Liver (tissue), 8 donors: ENCODE measurements at regions not wholly inside any gene's neighbourhood (a gene's known extent, or its start where the extent isn't known, plus 50 kb on each side); places are given as distances from the start of the nearest gene placed in this dataset.

ENCODE experiments used
- DNase-seq: peaks from one replicate; pipeline ENCODE4 v3.0.0-alpha.2; 2017; ENCODE audit warnings: low spot score
- H3K27ac ChIP-seq, 2 donors: one replicate each; pipeline ENCODE4 v1.7.0; 2013; ENCODE audit warnings: inconsistent platforms in 2 of 2, low read length in 2 of 2, control low read depth in 1 of 2, low read depth in 1 of 2, mild to moderate bottlenecking in 1 of 2
- H3K27me3 ChIP-seq, 4 donors: one replicate each; pipeline versions ENCODE4 v1.6.1 to v1.7.0; 2013; ENCODE audit warnings: low read length in 3 of 4, inconsistent platforms in 1 of 4, mild to moderate bottlenecking in 1 of 4, moderate library complexity in 1 of 4; ENCODE audit not compliant: control insufficient read depth in 4 of 4, insufficient read depth in 4 of 4
- H3K36me3 ChIP-seq, 4 donors: one replicate each; pipeline versions ENCODE4 v1.6.1 to v1.7.0; 2013; ENCODE audit warnings: low read length in 3 of 4, mild to moderate bottlenecking in 3 of 4, low read depth in 1 of 4, moderate library complexity in 1 of 4; ENCODE audit not compliant: control insufficient read depth in 4 of 4, insufficient read depth in 3 of 4
- H3K4me1 ChIP-seq, 4 donors: one replicate each; pipeline versions ENCODE4 v1.6.1 to v1.7.0; 2013; ENCODE audit warnings: low read length in 3 of 4, mild to moderate bottlenecking in 3 of 4, moderate library complexity in 1 of 4; ENCODE audit not compliant: control insufficient read depth in 4 of 4, insufficient read depth in 4 of 4
- H3K4me3 ChIP-seq, 3 donors: one replicate each; pipeline versions ENCODE4 v1.6.1 to v1.7.0; 2013; ENCODE audit warnings: low read length in 3 of 3, control low read depth in 1 of 3, low read depth in 1 of 3, mild to moderate bottlenecking in 1 of 3
- H3K9ac ChIP-seq, 2 donors: one replicate each; pipeline ENCODE4 v1.7.0; 2013; ENCODE audit warnings: low read length in 2 of 2, mild to moderate bottlenecking in 2 of 2, moderate library complexity in 2 of 2, control low read depth in 1 of 2, low read depth in 1 of 2
- H3K9me3 ChIP-seq, 4 donors: one replicate each; pipeline versions ENCODE4 v1.6.1 to v1.7.0; 2013; ENCODE audit warnings: low read length in 3 of 4; ENCODE audit not compliant: control insufficient read depth in 4 of 4
- CTCF ChIP-seq: fragments of 150-350 bp; IDR thresholded peaks from 2 replicates; pipeline ENCODE4 v1.5.1; 2017; ENCODE audit warnings: improper control_type of control experiment, low read depth, low read length; ENCODE audit not compliant: missing input control
- EGR1 ChIP-seq, 2 donors: IDR thresholded peaks; 2 replicates each; pipeline ENCODE4 v1.6.1; 2016 to 2018; ENCODE audit warnings: antibody characterized with exemption in 2 of 2, low read depth in 2 of 2
- FOXA1 ChIP-seq: IDR thresholded peaks from 2 replicates; pipeline ENCODE4 v1.6.1; 2016; ENCODE audit warnings: antibody characterized with exemption
- FOXA2 ChIP-seq: IDR thresholded peaks from 2 replicates; pipeline ENCODE4 v1.6.1; 2016; ENCODE audit warnings: antibody characterized with exemption
- GABPA ChIP-seq, 2 donors: IDR thresholded peaks in 1 of 2; conservative IDR thresholded peaks in 1 of 2; 2 replicates each; pipeline ENCODE4 v1.6.1; 2016; ENCODE audit warnings: antibody characterized with exemption in 2 of 2, mild to moderate bottlenecking in 1 of 2, moderate library complexity in 1 of 2
- HNF4A ChIP-seq, 2 donors: conservative IDR thresholded peaks; 2 replicates each; pipeline ENCODE4 v1.6.1; 2016; ENCODE audit warnings: antibody characterized with exemption in 2 of 2, mild to moderate bottlenecking in 2 of 2
- HNF4G ChIP-seq: IDR thresholded peaks from 2 replicates; pipeline ENCODE4 v1.6.1; 2016; ENCODE audit warnings: antibody characterized with exemption
- JUND ChIP-seq, 2 donors: IDR thresholded peaks; 2 replicates each; pipeline ENCODE4 v1.6.1; 2016; ENCODE audit warnings: antibody characterized with exemption in 2 of 2
- MAX ChIP-seq: IDR thresholded peaks from 2 replicates; pipeline ENCODE4 v1.6.1; 2016; ENCODE audit warnings: antibody characterized with exemption
- NR2F2 ChIP-seq: IDR thresholded peaks from 2 replicates; pipeline ENCODE4 v1.6.1; 2016; ENCODE audit warnings: antibody characterized with exemption
- RAD21 ChIP-seq, 2 donors: IDR thresholded peaks; 2 replicates each; pipeline ENCODE4 v1.6.1; 2016; ENCODE audit warnings: antibody characterized with exemption in 2 of 2, mild to moderate bottlenecking in 2 of 2
- RXRA ChIP-seq, 2 donors: IDR thresholded peaks; 2 replicates each; pipeline ENCODE4 v1.6.1; 2017 to 2018; ENCODE audit warnings: antibody characterized with exemption in 2 of 2, mild to moderate bottlenecking in 1 of 2
- SP1 ChIP-seq: IDR thresholded peaks from 2 replicates; pipeline ENCODE4 v1.6.1; 2018; ENCODE audit warnings: antibody characterized with exemption, mild to moderate bottlenecking
- TAF1 ChIP-seq: conservative IDR thresholded peaks from 2 replicates; pipeline ENCODE4 v1.6.1; 2016; ENCODE audit warnings: antibody characterized with exemption, mild to moderate bottlenecking
- YY1 ChIP-seq: IDR thresholded peaks from 2 replicates; pipeline ENCODE4 v1.6.1; 2016; ENCODE audit warnings: antibody characterized with exemption, mild to moderate bottlenecking
- ZBTB33 ChIP-seq: IDR thresholded peaks from 2 replicates; pipeline ENCODE4 v1.6.1; 2016; ENCODE audit warnings: antibody characterized with exemption
- WGBS: extraction: QIAGEN DNeasy Blood & Tissue Kit; methylation state at CpG from one replicate; pipeline ENCODE4 v1.1.7; 2013; 5-methylcytosine and 5-hydroxymethylcytosine counted together
- TF ChIP-seq, protein P1 (sequence below): IDR thresholded peaks from 2 replicates; pipeline ENCODE4 v1.6.1; 2016; ENCODE audit warnings: antibody characterized with exemption, mild to moderate bottlenecking
- TF ChIP-seq, protein P2 (sequence below): IDR thresholded peaks from 2 replicates; pipeline ENCODE4 v1.6.1; 2016; ENCODE audit warnings: antibody characterized with exemption
- donor health status: healthy.
- donor health status: healthy.
- donor health status: healthy.
- donor health status: healthy.
- donor health status: healthy.

DNA sequence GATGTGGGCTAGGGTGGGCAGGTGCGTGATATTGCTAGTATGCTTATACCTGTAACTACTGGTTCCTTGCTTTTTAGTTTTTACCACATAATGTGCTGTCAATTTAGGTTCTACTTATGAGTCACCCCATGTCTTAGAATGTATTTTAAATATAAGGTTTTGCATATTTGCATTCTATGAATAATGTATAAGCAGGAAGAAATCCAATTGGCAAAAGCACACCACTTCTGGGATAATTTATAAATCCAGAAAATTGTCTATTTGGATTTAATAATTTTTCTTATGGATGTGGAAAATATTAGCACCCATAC lies 421.6 kb downstream of the PCDH7 start:
- H3K4me1 ChIP-seq = no peaks in the 10 kb centered on the region
- H3K4me3 ChIP-seq = no peak overlapping the region
- H3K9me3 ChIP-seq = no peaks in the 10 kb centered on the region
- H3K27ac ChIP-seq = no peak overlapping the region
- WGBS = 79% methylated on average over 1 of the region's 1 CpG
- no peaks in the 10 kb centered on the region for H3K27me3 ChIP-seq
- H3K9ac ChIP-seq = no peak overlapping the region
- TF ChIP-seq JUND (IDR thresholded peaks at IDR 0.05) (no peak), HNF4A (conservative IDR thresholded peaks at IDR 0.05) (no peak), RAD21 (IDR thresholded peaks at IDR 0.05) (no peak), HNF4G (no peak), ZBTB33 (no peak), TAF1 (no peak), CTCF (no peak), SP1 (no peak), MAX (no peak), GABPA (IDR thresholded peaks at IDR 0.05 in 1 of 2, conservative IDR thresholded peaks at IDR 0.05 in 1 of 2) (no peak), YY1 (no peak), FOXA2 (no peak), EGR1 (IDR thresholded peaks at IDR 0.05; ENCODE audit: low read depth in 2 of 2) (no peak), RXRA (IDR thresholded peaks at IDR 0.05) (no peak), NR2F2 (no peak), FOXA1 (no peak)
- TF ChIP-seq, protein P1, sequence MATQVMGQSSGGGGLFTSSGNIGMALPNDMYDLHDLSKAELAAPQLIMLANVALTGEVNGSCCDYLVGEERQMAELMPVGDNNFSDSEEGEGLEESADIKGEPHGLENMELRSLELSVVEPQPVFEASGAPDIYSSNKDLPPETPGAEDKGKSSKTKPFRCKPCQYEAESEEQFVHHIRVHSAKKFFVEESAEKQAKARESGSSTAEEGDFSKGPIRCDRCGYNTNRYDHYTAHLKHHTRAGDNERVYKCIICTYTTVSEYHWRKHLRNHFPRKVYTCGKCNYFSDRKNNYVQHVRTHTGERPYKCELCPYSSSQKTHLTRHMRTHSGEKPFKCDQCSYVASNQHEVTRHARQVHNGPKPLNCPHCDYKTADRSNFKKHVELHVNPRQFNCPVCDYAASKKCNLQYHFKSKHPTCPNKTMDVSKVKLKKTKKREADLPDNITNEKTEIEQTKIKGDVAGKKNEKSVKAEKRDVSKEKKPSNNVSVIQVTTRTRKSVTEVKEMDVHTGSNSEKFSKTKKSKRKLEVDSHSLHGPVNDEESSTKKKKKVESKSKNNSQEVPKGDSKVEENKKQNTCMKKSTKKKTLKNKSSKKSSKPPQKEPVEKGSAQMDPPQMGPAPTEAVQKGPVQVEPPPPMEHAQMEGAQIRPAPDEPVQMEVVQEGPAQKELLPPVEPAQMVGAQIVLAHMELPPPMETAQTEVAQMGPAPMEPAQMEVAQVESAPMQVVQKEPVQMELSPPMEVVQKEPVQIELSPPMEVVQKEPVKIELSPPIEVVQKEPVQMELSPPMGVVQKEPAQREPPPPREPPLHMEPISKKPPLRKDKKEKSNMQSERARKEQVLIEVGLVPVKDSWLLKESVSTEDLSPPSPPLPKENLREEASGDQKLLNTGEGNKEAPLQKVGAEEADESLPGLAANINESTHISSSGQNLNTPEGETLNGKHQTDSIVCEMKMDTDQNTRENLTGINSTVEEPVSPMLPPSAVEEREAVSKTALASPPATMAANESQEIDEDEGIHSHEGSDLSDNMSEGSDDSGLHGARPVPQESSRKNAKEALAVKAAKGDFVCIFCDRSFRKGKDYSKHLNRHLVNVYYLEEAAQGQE = no peak
- TF ChIP-seq, protein P2, sequence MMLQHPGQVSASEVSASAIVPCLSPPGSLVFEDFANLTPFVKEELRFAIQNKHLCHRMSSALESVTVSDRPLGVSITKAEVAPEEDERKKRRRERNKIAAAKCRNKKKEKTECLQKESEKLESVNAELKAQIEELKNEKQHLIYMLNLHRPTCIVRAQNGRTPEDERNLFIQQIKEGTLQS = no peak
- no peaks in the 10 kb centered on the region for H3K36me3 ChIP-seq
- DNase-seq = no peak

GRCh38 chr4:31146366-31146765 lies 426.2 kb downstream of the PCDH7 start:
- no peak overlapping the region for H3K9ac ChIP-seq

More at GRCh38 chr4:31146366-31146765, 426.2 kb downstream of the PCDH7 start:
- no peaks in the 10 kb centered on the region for H3K9me3 ChIP-seq
- TF ChIP-seq NR2F2 = no peak
- TF ChIP-seq FOXA2 = no peak
- TF ChIP-seq FOXA1 = no peak
- DNase-seq = no peak
- no peak overlapping the region for H3K4me3 ChIP-seq
- H3K36me3 ChIP-seq = no peaks in the 10 kb centered on the region
- H3K4me1 ChIP-seq = no peaks in the 10 kb centered on the region
- no peaks in the 10 kb centered on the region for H3K27me3 ChIP-seq
- H3K27ac ChIP-seq = no peak overlapping the region
- WGBS = 47% methylated on average over 6 of the region's 6 CpGs
